Mesendoderm (in vitro differentiated cells): ENCODE measurements at regions not wholly inside any gene's neighbourhood (a gene's known extent, or its start where the extent isn't known, plus 50 kb on each side); places are given as distances from the start of the nearest gene placed in this dataset.
A peak's percentile ranks its signal among the peaks of the same experiment; 100 is the strongest.

ENCODE experiments used
- DNase-seq: peaks from one replicate; pipeline ENCODE4 v3.0.0; 2013
- H2AK5ac ChIP-seq: 2 replicates; pipeline ENCODE4 v1.6.1; 2013; ENCODE audit warnings: low read length, inconsistent platforms
- H2BK120ac ChIP-seq: 2 replicates; pipeline ENCODE4 v1.6.1; 2013; ENCODE audit warnings: low read depth, mild to moderate bottlenecking, low read length, moderate library complexity, mixed read lengths
- H2BK15ac ChIP-seq: replicated peaks from 2 replicates; pipeline ENCODE4 v1.6.1; 2013; ENCODE audit warnings: low read depth, mild to moderate bottlenecking, moderate library complexity
- H2BK5ac ChIP-seq: 2 replicates; pipeline ENCODE4 v1.6.1; 2013; ENCODE audit warnings: low read length, inconsistent platforms
- H3K18ac ChIP-seq: 2 replicates; pipeline ENCODE4 v1.6.1; 2013; ENCODE audit warnings: mild to moderate bottlenecking, low read length, mixed read lengths
- H3K23ac ChIP-seq: one replicate; pipeline ENCODE4 v1.6.1; 2013; ENCODE audit warnings: low read length
- H3K27ac ChIP-seq: 2 replicates; pipeline ENCODE4 v1.5.1; 2013; ENCODE audit warnings: low read depth, mild to moderate bottlenecking, inconsistent platforms, low read length, moderate library complexity
- H3K27me3 ChIP-seq: 2 replicates; pipeline ENCODE4 v1.6.1; 2013; ENCODE audit warnings: low read length, control low read depth, mild to moderate bottlenecking, inconsistent platforms; ENCODE audit not compliant: insufficient read depth, poor library complexity
- H3K36me3 ChIP-seq: 2 replicates; pipeline ENCODE4 v1.6.1; 2013; ENCODE audit warnings: low read length, inconsistent platforms; ENCODE audit not compliant: control insufficient read depth, insufficient read depth
- H3K4ac ChIP-seq: one replicate; pipeline ENCODE4 v1.6.1; 2013; ENCODE audit warnings: low read depth, mild to moderate bottlenecking, low read length, moderate library complexity
- H3K4me1 ChIP-seq: 2 replicates; pipeline ENCODE4 v1.6.1; 2013; ENCODE audit warnings: low read depth, low read length, inconsistent platforms; ENCODE audit not compliant: control insufficient read depth
- H3K4me2 ChIP-seq: 2 replicates; pipeline ENCODE4 v1.6.1; 2013; ENCODE audit warnings: low read length
- H3K4me3 ChIP-seq: 2 replicates; pipeline ENCODE4 v1.5.1; 2013; ENCODE audit warnings: mild to moderate bottlenecking, low read length
- H3K56ac ChIP-seq: one replicate; pipeline ENCODE4 v1.6.1; 2013; ENCODE audit warnings: low read length
- H3K79me1 ChIP-seq: 2 replicates; pipeline ENCODE4 v1.6.1; 2013; ENCODE audit warnings: low read length, inconsistent platforms
- H3K79me2 ChIP-seq: 2 replicates; pipeline ENCODE4 v1.6.1; 2013; ENCODE audit warnings: mild to moderate bottlenecking, low read length; ENCODE audit not compliant: control insufficient read depth, insufficient read depth
- H3K9ac ChIP-seq: 2 replicates; pipeline ENCODE4 v1.6.1; 2013; ENCODE audit warnings: low read length, inconsistent platforms
- H4K5ac ChIP-seq: one replicate; pipeline ENCODE4 v1.6.1; 2013; ENCODE audit warnings: low read length
- H4K8ac ChIP-seq: one replicate; pipeline ENCODE4 v1.6.1; 2013; ENCODE audit warnings: low read depth, mild to moderate bottlenecking, control low read depth, low read length, moderate library complexity
- WGBS: extraction: QIAGEN DNeasy Blood & Tissue Kit; methylation state at CpG from one replicate; pipeline ENCODE4 v1.1.7; 2013; ENCODE audit warnings: low lambda C conversion rate, missing lambda C conversion rate; ENCODE audit not compliant: insufficient coverage; ENCODE audit errors: extremely low coverage; 5-methylcytosine and 5-hydroxymethylcytosine counted together

DNA sequence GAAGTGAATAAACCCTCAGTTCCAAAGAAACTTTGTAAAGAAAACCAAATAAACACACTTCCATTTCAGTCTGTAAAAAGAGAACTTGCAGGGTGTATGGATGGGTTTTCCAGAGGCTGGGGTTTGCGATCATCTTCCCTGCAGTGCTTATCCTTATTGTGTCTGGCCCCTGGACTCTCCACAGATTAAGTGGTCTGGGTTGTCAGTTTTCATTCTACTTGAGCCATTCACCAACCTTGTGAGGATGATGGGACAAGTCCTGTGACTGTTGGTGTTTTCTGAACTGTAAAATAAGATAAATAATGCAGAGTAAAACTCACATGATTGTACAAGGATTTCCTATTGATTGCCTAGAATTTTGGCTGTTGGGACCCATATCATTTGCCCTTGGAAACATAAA, 166.1 kb upstream of the MOCS2 start:
- no peaks in the 10 kb centered on the region for H3K79me1 ChIP-seq
- H2AK5ac ChIP-seq: no peak overlapping the region
- H2BK5ac ChIP-seq: no peak overlapping the region
- no peak overlapping the region for H3K56ac ChIP-seq
- H4K8ac ChIP-seq: no peak overlapping the region
- no CpG with 5 or more reads among the region's 1 CpG for WGBS
- H3K27ac ChIP-seq: no peak overlapping the region
- H4K5ac ChIP-seq: no peak overlapping the region
- no peak overlapping the region for H3K4me2 ChIP-seq
- no peak overlapping the region for H3K9ac ChIP-seq
- DNase-seq: peak; percentile 23
- H2BK15ac ChIP-seq: no peak overlapping the region
- H3K27me3 ChIP-seq: no peaks in the 10 kb centered on the region
- H3K79me2 ChIP-seq: no peaks in the 10 kb centered on the region
- no peaks in the 10 kb centered on the region for H3K36me3 ChIP-seq
- no peak overlapping the region for H3K23ac ChIP-seq
- no peak overlapping the region for H3K4me3 ChIP-seq
- no peak overlapping the region for H3K4ac ChIP-seq
- no peak overlapping the region for H2BK120ac ChIP-seq
- H3K4me1 ChIP-seq: no peaks in the 10 kb centered on the region
- H3K18ac ChIP-seq: no peak overlapping the region

DNA sequence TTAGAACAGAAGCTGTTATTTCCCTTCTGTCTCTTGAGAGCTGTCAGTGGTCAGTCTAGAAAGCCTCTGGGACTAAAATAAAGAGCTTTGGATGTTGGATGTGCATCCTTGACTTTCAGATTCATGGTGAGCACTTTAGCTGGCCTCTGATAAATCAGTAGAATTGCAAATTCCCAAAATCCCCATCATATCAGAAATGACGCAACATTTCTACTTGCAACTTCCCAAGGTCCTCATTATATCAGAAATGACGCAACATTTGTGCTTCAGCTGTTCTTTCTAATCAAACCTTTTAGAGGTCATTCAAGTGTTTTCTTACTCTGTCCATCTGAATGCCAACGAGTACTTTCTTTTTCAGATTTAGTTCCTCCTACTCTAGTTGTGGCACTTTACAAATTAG, 167.3 kb upstream of the MOCS2 start:
- Histone ChIP-seq H4K5ac (no peak overlapping the region), H2BK15ac (no peak overlapping the region), H2BK5ac (no peak overlapping the region), H3K27ac (no peak overlapping the region), H3K4ac (no peak overlapping the region), H3K4me3 (no peak overlapping the region), H3K23ac (no peak overlapping the region), H3K4me1 (no peaks in the 10 kb centered on the region), H3K79me2 (no peaks in the 10 kb centered on the region), H2BK120ac (no peak overlapping the region), H2AK5ac (no peak overlapping the region), H3K9ac (no peak overlapping the region), H3K36me3 (no peaks in the 10 kb centered on the region), H3K56ac (no peak overlapping the region), H3K27me3 (no peaks in the 10 kb centered on the region), H3K79me1 (no peaks in the 10 kb centered on the region), H4K8ac (no peak overlapping the region), H3K18ac (no peak overlapping the region), H3K4me2 (no peak overlapping the region)
- no CpG with 5 or more reads among the region's 3 CpGs for WGBS
- DNase-seq: no peak

DNA sequence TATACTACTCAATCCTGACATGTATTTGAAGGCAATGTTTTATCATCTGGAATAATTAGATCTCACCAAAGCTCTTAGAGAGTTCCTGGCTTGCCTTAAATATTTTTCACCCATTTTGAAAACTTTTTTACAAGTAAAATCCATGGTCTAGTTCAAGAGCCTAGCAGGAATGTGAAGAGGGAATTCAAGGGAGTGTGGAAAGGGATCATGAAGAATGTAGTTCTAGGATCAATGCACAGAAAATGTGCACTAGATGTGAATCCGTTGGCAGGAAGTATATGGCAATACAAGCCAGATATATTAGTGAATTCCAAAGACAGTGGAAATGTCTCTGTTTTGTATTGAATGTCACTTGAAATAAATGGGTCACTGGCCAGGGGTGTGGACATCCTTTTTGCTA, 167.9 kb upstream of the MOCS2 start:
- WGBS: no CpG with 5 or more reads among the region's 1 CpG
- Histone ChIP-seq H3K23ac (no peak overlapping the region), H3K4me3 (no peak overlapping the region), H2BK120ac (no peak overlapping the region), H2AK5ac (no peak overlapping the region), H3K4ac (no peak overlapping the region), H3K18ac (no peak overlapping the region), H4K8ac (no peak overlapping the region), H3K79me2 (no peaks in the 10 kb centered on the region), H3K27me3 (no peaks in the 10 kb centered on the region), H4K5ac (no peak overlapping the region), H3K56ac (no peak overlapping the region), H3K27ac (no peak overlapping the region), H3K4me2 (no peak overlapping the region), H2BK5ac (no peak overlapping the region), H3K4me1 (no peaks in the 10 kb centered on the region), H3K9ac (no peak overlapping the region), H2BK15ac (no peak overlapping the region), H3K79me1 (no peaks in the 10 kb centered on the region), H3K36me3 (no peaks in the 10 kb centered on the region)
- DNase-seq: no peak

DNA sequence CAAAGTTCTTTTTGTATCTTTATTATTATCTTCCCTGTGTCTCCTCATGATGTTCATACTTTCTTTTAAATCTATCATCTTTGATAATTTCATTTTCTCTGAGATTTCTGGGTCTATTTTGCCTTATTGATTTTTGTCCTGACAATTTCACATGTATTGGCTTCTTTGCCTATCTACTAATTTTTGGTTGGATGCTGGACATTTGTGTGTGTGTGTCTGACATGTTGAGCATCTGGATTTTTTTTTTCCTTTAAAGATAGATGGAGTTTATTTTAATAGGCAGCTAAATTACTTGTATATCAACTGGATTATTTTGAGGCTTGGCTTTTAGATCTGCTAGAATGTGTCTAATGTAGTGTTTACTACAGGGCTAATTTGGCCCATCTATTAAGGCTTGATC, 178.0 kb upstream of the MOCS2 start:
- Histone ChIP-seq H3K27ac (no peak overlapping the region), H3K56ac (no peak overlapping the region), H4K5ac (no peak overlapping the region), H3K79me2 (no peaks in the 10 kb centered on the region), H3K27me3 (no peaks in the 10 kb centered on the region), H2AK5ac (no peak overlapping the region), H3K4me3 (no peak overlapping the region), H3K4ac (no peak overlapping the region), H3K79me1 (no peaks in the 10 kb centered on the region), H3K18ac (no peak overlapping the region), H3K23ac (no peak overlapping the region), H2BK5ac (no peak overlapping the region), H3K36me3 (no peaks in the 10 kb centered on the region), H2BK120ac (no peak overlapping the region), H3K9ac (no peak overlapping the region), H3K4me2 (no peak overlapping the region), H4K8ac (no peak overlapping the region), H3K4me1 (no peaks in the 10 kb centered on the region), H2BK15ac (no peak overlapping the region)
- DNase-seq: no peak

DNA sequence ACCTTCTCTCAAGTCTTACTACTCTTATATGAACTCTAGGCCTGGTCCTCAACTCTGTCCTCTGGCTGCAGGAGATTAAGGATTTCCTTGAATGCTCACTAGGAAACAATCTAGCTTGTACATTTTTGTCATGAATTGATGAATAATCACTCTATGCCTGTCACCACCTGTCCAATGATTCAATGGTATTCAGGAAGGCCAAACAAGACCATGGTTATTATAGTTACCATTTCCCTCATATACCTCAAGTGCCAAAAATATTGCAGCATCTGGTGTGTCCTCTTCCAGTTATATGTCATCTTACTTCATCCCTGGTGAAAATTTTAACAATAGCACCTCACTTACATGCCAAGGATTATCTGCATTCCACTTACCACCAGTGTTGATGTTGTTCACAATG, 179.0 kb upstream of the MOCS2 start:
- no peak overlapping the region for H3K56ac ChIP-seq
- no peak overlapping the region for H3K4me2 ChIP-seq
- H3K18ac ChIP-seq: no peak overlapping the region
- H3K79me1 ChIP-seq: no peaks in the 10 kb centered on the region
- H2BK15ac ChIP-seq: no peak overlapping the region
- H3K27ac ChIP-seq: no peak overlapping the region
- H3K27me3 ChIP-seq: no peaks in the 10 kb centered on the region
- H3K4me1 ChIP-seq: no peaks in the 10 kb centered on the region
- H3K36me3 ChIP-seq: no peaks in the 10 kb centered on the region
- H3K4me3 ChIP-seq: no peak overlapping the region
- H3K79me2 ChIP-seq: no peaks in the 10 kb centered on the region
- no peak for DNase-seq
- H3K23ac ChIP-seq: no peak overlapping the region
- H2AK5ac ChIP-seq: no peak overlapping the region
- H3K9ac ChIP-seq: no peak overlapping the region
- no peak overlapping the region for H4K5ac ChIP-seq
- no peak overlapping the region for H2BK5ac ChIP-seq
- H4K8ac ChIP-seq: no peak overlapping the region
- no peak overlapping the region for H2BK120ac ChIP-seq
- no peak overlapping the region for H3K4ac ChIP-seq

DNA sequence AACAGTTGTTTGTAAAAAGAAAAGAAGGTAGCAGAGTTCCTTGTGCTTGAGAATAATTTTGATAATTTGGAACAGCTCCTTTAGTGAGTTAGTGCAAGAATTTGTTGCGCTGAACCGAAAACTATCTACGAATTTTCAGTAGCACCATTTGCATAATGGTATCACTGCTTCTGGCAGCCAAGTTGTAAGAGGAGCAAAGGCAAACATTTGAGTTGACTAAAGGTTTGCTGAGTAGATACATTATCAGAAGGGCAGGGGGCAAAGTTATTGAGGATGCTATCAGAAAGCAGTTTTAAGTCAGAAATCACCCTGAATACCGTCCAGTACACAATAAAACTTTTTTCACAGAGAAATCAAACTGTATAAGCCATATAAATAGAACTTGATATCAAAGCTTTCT, 181.5 kb upstream of the MOCS2 start:
- no peak overlapping the region for H3K56ac ChIP-seq
- H2BK15ac ChIP-seq: no peak overlapping the region
- H2BK5ac ChIP-seq: no peak overlapping the region
- H3K4me3 ChIP-seq: no peak overlapping the region
- no peak overlapping the region for H4K5ac ChIP-seq
- H3K4me2 ChIP-seq: no peak overlapping the region
- H3K23ac ChIP-seq: no peak overlapping the region
- no peak overlapping the region for H3K27ac ChIP-seq
- WGBS: no CpG with 5 or more reads among the region's 4 CpGs
- no peak overlapping the region for H2AK5ac ChIP-seq
- H3K36me3 ChIP-seq: no peaks in the 10 kb centered on the region
- H3K4ac ChIP-seq: no peak overlapping the region
- no peaks in the 10 kb centered on the region for H3K79me2 ChIP-seq
- no peaks in the 10 kb centered on the region for H3K27me3 ChIP-seq
- H3K18ac ChIP-seq: no peak overlapping the region
- H2BK120ac ChIP-seq: no peak overlapping the region
- no peak for DNase-seq
- no peak overlapping the region for H3K9ac ChIP-seq
- H4K8ac ChIP-seq: no peak overlapping the region
- no peaks in the 10 kb centered on the region for H3K4me1 ChIP-seq
- H3K79me1 ChIP-seq: no peaks in the 10 kb centered on the region
